Suppressor macrophage treated with lipopolysaccharide for 1 hour (primary cell): ENCODE measurements at regions not wholly inside any gene's neighbourhood (a gene's known extent, or its start where the extent isn't known, plus 50 kb on each side); places are given as distances from the start of the nearest gene placed in this dataset.

Experiments
- DNase-seq, 3 donors: peaks; one replicate each; pipeline ENCODE4 v3.0.0-alpha.2; 2020 to 2022

- DNase-seq, result peak; percentile 32 to 75 (median 50)
These were observed 130.1 kb upstream of the INHBA start for GRCh38 chr7:41832941-41833340.

GRCh38 chr7:41830271-41830670, 127.4 kb upstream of the INHBA start:
- DNase-seq, result no peak

GRCh38 chr7:41828911-41829310, 126.0 kb upstream of the INHBA start:
- DNase-seq, result no peak

GRCh38 chr7:41826641-41827040, 123.8 kb upstream of the INHBA start:
- no peak for DNase-seq

- DNase-seq, result no peak
These were observed 123.1 kb upstream of the INHBA start for GRCh38 chr7:41825927-41826480.

GRCh38 chr7:41824284-41824683, 121.4 kb upstream of the INHBA start:
- peak; percentile 70 to 88 (median 77) for DNase-seq

- DNase-seq, result no peak
These were observed 119.4 kb upstream of the INHBA start for GRCh38 chr7:41822259-41822817.

GRCh38 chr7:41821521-41822213, 118.8 kb upstream of the INHBA start:
- no peak for DNase-seq

GRCh38 chr7:41820111-41820671, 117.3 kb upstream of the INHBA start:
- DNase-seq, result no peak

- no peak for DNase-seq
These were observed 116.8 kb upstream of the INHBA start for GRCh38 chr7:41819645-41820044.

GRCh38 chr7:41818765-41819398, 116.0 kb upstream of the INHBA start:
- DNase-seq, result no peak

- DNase-seq, result peak in 1 of 3 donors; percentile 23
These were observed 114.5 kb upstream of the INHBA start for GRCh38 chr7:41817386-41817785.

GRCh38 chr7:41816111-41816510, 113.2 kb upstream of the INHBA start:
- no peak for DNase-seq

GRCh38 chr7:41814888-41815287, 112.0 kb upstream of the INHBA start:
- no peak for DNase-seq

- peak; percentile 72 to 96 (median 86) for DNase-seq
These were observed 110.4 kb upstream of the INHBA start for GRCh38 chr7:41813286-41813685.

- DNase-seq, result peak in 2 of 3 donors; percentile 65 to 76
These were observed 109.1 kb upstream of the INHBA start for GRCh38 chr7:41811941-41812340.

GRCh38 chr7:41809940-41810576, 107.2 kb upstream of the INHBA start:
- peak; percentile 57 to 82 (median 70) for DNase-seq

- peak; percentile 81 to 96 (median 85) for DNase-seq
These were observed 106.6 kb upstream of the INHBA start for GRCh38 chr7:41809529-41809939.

- DNase-seq, result peak in 2 of 3 donors; percentile 64 to 82
These were observed 106.2 kb upstream of the INHBA start for GRCh38 chr7:41809116-41809515.

GRCh38 chr7:41808541-41808940, 105.7 kb upstream of the INHBA start:
- DNase-seq, result no peak

GRCh38 chr7:41803569-41803968, 100.7 kb upstream of the INHBA start:
- DNase-seq, result no peak

- no peak for DNase-seq
These were observed 93.4 kb upstream of the INHBA start for GRCh38 chr7:41796331-41796730.

GRCh38 chr7:41795276-41795833, 92.5 kb upstream of the INHBA start:
- DNase-seq, result no peak
